ENCODE measurements at regions not wholly inside any gene's neighbourhood (a gene's known extent, or its start where the extent isn't known, plus 50 kb on each side); places are given as distances from the start of the nearest gene placed in this dataset.
"Not testable (repeated sequence)": the region's sequence is repeated elsewhere in the genome, so short reads cannot be mapped to it uniquely, and the experiment has no call there.

GRCh38 chr1:196007763-196008162, 600.5 kb downstream of the KCNT2 start:
- Histone ChIP-seq H3K27ac (no peak overlapping the region), H2AFZ (no peak overlapping the region), H3K9me2 (replicated peaks; ENCODE audit: insufficient read depth) (no peaks in the 10 kb centered on the region), H4K20me1 (ENCODE audit: insufficient read depth, poor library complexity, severe bottlenecking) (no peaks in the 10 kb centered on the region), H3K4me3 (no peak overlapping the region), H3K79me2 (no peaks in the 10 kb centered on the region), H3K36me3 (replicated peaks; ENCODE audit: insufficient read depth, low read depth) (no peaks in the 10 kb centered on the region), H3K27me3 (no peaks in the 10 kb centered on the region), H3K4me2 (no peak overlapping the region), H3K4me1 (ENCODE audit: insufficient read depth) (peaks cover 3% of the 10 kb centered on the region), H3K9me3 (ENCODE audit: low read depth) (no peaks in the 10 kb centered on the region)
- no peak for DNase-seq (ENCODE audit: low spot score)
- TF ChIP-seq EZH2phosphoT487 (IDR thresholded peaks at IDR 0.05; ENCODE audit: low read depth, severe bottlenecking, unreplicated experiment) (no peak), EZH2 (IDR thresholded peaks at IDR 0.05; ENCODE audit: borderline replicate concordance) (no peak), CTCF (IDR thresholded peaks at IDR 0.05; ENCODE audit: poor library complexity) (no peak)
- WGBS (ENCODE audit: low lambda C conversion rate, missing lambda C conversion rate) = 42% methylated on average over 1 of the region's 1 CpG

- WGBS (ENCODE audit: low lambda C conversion rate, missing lambda C conversion rate) = 93% methylated on average over 1 of the region's 1 CpG
- Histone ChIP-seq H3K27me3 (no peaks in the 10 kb centered on the region), H3K4me2 (no peak overlapping the region), H3K4me1 (ENCODE audit: insufficient read depth) (peaks cover 3% of the 10 kb centered on the region), H3K9me3 (ENCODE audit: low read depth) (no peaks in the 10 kb centered on the region), H3K79me2 (no peaks in the 10 kb centered on the region), H3K27ac (no peak overlapping the region), H4K20me1 (ENCODE audit: insufficient read depth, poor library complexity, severe bottlenecking) (no peaks in the 10 kb centered on the region), H3K4me3 (no peak overlapping the region), H3K9me2 (replicated peaks; ENCODE audit: insufficient read depth) (no peaks in the 10 kb centered on the region), H2AFZ (no peak overlapping the region), H3K36me3 (replicated peaks; ENCODE audit: insufficient read depth, low read depth) (no peaks in the 10 kb centered on the region)
- TF ChIP-seq EZH2phosphoT487 (IDR thresholded peaks at IDR 0.05; ENCODE audit: low read depth, severe bottlenecking, unreplicated experiment) (no peak), CTCF (IDR thresholded peaks at IDR 0.05; ENCODE audit: poor library complexity) (no peak)
- DNase-seq (ENCODE audit: low spot score) = no peak
Measured at GRCh38 chr1:196005426-196005825, 602.8 kb downstream of the KCNT2 start.

GRCh38 chr1:196004388-196004787, 603.9 kb downstream of the KCNT2 start:
- 53% methylated on average over 5 of the region's 5 CpGs for WGBS (ENCODE audit: low lambda C conversion rate, missing lambda C conversion rate)
- not testable (repeated sequence) for H3K4me2 ChIP-seq; H3K9me3 ChIP-seq (ENCODE audit: low read depth)

GRCh38 chr1:196002906-196003305, 605.3 kb downstream of the KCNT2 start:
- Histone ChIP-seq H3K4me1 (ENCODE audit: insufficient read depth) (no peaks in the 10 kb centered on the region), H3K4me2 (no peak overlapping the region), H2AFZ (no peak overlapping the region), H3K79me2 (no peaks in the 10 kb centered on the region), H3K9me3 (ENCODE audit: low read depth) (no peaks in the 10 kb centered on the region), H4K20me1 (ENCODE audit: insufficient read depth, poor library complexity, severe bottlenecking) (no peaks in the 10 kb centered on the region), H3K4me3 (no peak overlapping the region), H3K9me2 (replicated peaks; ENCODE audit: insufficient read depth) (no peaks in the 10 kb centered on the region), H3K27ac (no peak overlapping the region), H3K27me3 (no peaks in the 10 kb centered on the region), H3K36me3 (replicated peaks; ENCODE audit: insufficient read depth, low read depth) (no peaks in the 10 kb centered on the region)
- no peak for DNase-seq (ENCODE audit: low spot score)
- WGBS (ENCODE audit: low lambda C conversion rate, missing lambda C conversion rate) = 84% methylated on average over 3 of the region's 3 CpGs
- no peak for TF ChIP-seq EZH2phosphoT487 (IDR thresholded peaks at IDR 0.05; ENCODE audit: low read depth, severe bottlenecking, unreplicated experiment)
- TF ChIP-seq CTCF (IDR thresholded peaks at IDR 0.05; ENCODE audit: poor library complexity) = no peak
- no peak for TF ChIP-seq EZH2 (IDR thresholded peaks at IDR 0.05; ENCODE audit: borderline replicate concordance)

More at GRCh38 chr1:196004388-196004787, 603.9 kb downstream of the KCNT2 start:
- not testable (repeated sequence) for H3K27ac ChIP-seq; H2AFZ ChIP-seq; H3K27me3 ChIP-seq; H3K9me2 ChIP-seq (replicated peaks; ENCODE audit: insufficient read depth); H4K20me1 ChIP-seq (ENCODE audit: insufficient read depth, poor library complexity, severe bottlenecking); H3K36me3 ChIP-seq (replicated peaks; ENCODE audit: insufficient read depth, low read depth); H3K4me3 ChIP-seq; H3K79me2 ChIP-seq; H3K4me1 ChIP-seq (ENCODE audit: insufficient read depth); DNase-seq (ENCODE audit: low spot score)

GRCh38 chr1:196002296-196002695, 605.9 kb downstream of the KCNT2 start:
- not testable (repeated sequence) for H3K9me2 ChIP-seq (replicated peaks; ENCODE audit: insufficient read depth); H3K27me3 ChIP-seq; H3K9me3 ChIP-seq (ENCODE audit: low read depth); H3K79me2 ChIP-seq; H3K36me3 ChIP-seq (replicated peaks; ENCODE audit: insufficient read depth, low read depth); H2AFZ ChIP-seq; H3K4me1 ChIP-seq (ENCODE audit: insufficient read depth); H3K4me3 ChIP-seq; H3K4me2 ChIP-seq; H3K27ac ChIP-seq; H4K20me1 ChIP-seq (ENCODE audit: insufficient read depth, poor library complexity, severe bottlenecking); DNase-seq (ENCODE audit: low spot score)
- 85% methylated on average over 4 of the region's 4 CpGs for WGBS (ENCODE audit: low lambda C conversion rate, missing lambda C conversion rate)
